Transverse colon (tissue), 3 donors: ENCODE measurements at regions not wholly inside any gene's neighbourhood (a gene's known extent, or its start where the extent isn't known, plus 50 kb on each side); places are given as distances from the start of the nearest gene placed in this dataset.

Source experiments
- CTCF ChIP-seq, 5 experiments: fragments of 200-600 bp in 3 of 5; fragments of 450-650 bp in 2 of 5; sonication (generic) in 3 of 5; IDR thresholded peaks; 1 replicate in 2 of 5; 2 replicates in 3 of 5; pipeline ENCODE4 v1.5.1; 2016 to 2017; ENCODE audit warnings: antibody characterized with exemption in 5 of 5, inconsistent platforms in 3 of 5, mild to moderate bottlenecking in 2 of 5, moderate library complexity in 1 of 5
- EP300 ChIP-seq: sonication (generic); formaldehyde crosslinking; IDR thresholded peaks from one replicate; pipeline ENCODE4 v1.6.1; 2017; ENCODE audit warnings: antibody characterized with exemption, low read depth

- TF ChIP-seq CTCF (IDR thresholded peaks at IDR 0.05), result no peak
- no peak for TF ChIP-seq EP300
Measured at GRCh38 chr13:54077569-54077968, 1049.0 kb downstream of the OLFM4 start.
